ENCODE measurements at regions not wholly inside any gene's neighbourhood (a gene's known extent, or its start where the extent isn't known, plus 50 kb on each side); places are given as distances from the start of the nearest gene placed in this dataset.

DNA sequence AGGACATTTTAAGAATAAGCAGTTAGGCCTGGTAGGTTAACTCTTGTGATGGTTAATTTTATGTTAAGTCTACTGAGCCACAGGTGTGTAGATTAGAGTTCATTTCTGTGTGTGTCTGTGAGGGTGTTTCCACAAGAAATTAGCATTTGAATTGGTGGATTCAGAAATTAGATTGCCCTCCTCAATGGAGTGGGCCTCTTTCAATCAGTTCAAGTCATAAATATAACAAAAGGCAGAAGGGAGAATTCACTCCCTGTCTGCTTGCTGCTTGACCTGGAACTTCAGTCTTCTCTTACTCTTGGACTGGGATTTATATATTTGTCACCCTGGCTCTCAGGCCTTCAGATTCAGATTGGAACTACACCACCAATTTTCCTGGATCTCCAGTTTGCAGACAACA, 55.3 kb upstream of the POM121L12 start:
- no peak for DNase-seq
- no peak overlapping the region for H3K27ac ChIP-seq
- H3K9me3 ChIP-seq (ENCODE audit: severe bottlenecking), result peaks cover 5% of the 10 kb centered on the region
- no peaks in the 10 kb centered on the region for H3K27me3 ChIP-seq (ENCODE audit: insufficient read depth, low read depth, severe bottlenecking)
- H3K4me3 ChIP-seq (ENCODE audit: low read depth, low read length), result no peak overlapping the region
- no peaks in the 10 kb centered on the region for H3K36me3 ChIP-seq
- TF ChIP-seq, protein P1, sequence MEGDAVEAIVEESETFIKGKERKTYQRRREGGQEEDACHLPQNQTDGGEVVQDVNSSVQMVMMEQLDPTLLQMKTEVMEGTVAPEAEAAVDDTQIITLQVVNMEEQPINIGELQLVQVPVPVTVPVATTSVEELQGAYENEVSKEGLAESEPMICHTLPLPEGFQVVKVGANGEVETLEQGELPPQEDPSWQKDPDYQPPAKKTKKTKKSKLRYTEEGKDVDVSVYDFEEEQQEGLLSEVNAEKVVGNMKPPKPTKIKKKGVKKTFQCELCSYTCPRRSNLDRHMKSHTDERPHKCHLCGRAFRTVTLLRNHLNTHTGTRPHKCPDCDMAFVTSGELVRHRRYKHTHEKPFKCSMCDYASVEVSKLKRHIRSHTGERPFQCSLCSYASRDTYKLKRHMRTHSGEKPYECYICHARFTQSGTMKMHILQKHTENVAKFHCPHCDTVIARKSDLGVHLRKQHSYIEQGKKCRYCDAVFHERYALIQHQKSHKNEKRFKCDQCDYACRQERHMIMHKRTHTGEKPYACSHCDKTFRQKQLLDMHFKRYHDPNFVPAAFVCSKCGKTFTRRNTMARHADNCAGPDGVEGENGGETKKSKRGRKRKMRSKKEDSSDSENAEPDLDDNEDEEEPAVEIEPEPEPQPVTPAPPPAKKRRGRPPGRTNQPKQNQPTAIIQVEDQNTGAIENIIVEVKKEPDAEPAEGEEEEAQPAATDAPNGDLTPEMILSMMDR (IDR thresholded peaks at IDR 0.05; ENCODE audit: low read depth, low read length), result no peak

DNA sequence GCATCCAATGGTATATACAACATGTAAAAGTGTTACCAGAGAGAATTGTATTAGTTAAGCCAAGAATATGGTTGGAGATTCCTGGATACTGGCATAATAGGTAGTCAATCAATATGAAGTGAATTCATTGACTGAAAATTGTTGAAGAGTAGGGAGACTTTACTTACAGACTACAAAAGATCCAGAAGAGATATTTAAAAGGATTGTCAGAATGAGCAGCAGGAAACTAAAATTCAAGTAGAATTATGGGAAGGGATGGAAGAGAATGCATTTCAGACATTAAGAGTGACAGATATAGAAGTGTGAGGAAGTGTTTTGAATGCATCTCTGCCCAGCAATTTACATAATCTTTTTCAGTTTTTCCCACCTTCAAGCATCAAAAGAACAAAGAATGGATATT, 62.3 kb upstream of the POM121L12 start:
- no peak overlapping the region for H3K27ac ChIP-seq
- H3K36me3 ChIP-seq, result no peaks in the 10 kb centered on the region
- no peaks in the 10 kb centered on the region for H3K9me3 ChIP-seq (ENCODE audit: severe bottlenecking)
- H3K4me3 ChIP-seq (ENCODE audit: low read depth, low read length), result no peak overlapping the region
- TF ChIP-seq, protein P1 (IDR thresholded peaks at IDR 0.05; ENCODE audit: low read depth, low read length), result no peak
- no peaks in the 10 kb centered on the region for H3K27me3 ChIP-seq (ENCODE audit: insufficient read depth, low read depth, severe bottlenecking)
- no peak for DNase-seq

DNA sequence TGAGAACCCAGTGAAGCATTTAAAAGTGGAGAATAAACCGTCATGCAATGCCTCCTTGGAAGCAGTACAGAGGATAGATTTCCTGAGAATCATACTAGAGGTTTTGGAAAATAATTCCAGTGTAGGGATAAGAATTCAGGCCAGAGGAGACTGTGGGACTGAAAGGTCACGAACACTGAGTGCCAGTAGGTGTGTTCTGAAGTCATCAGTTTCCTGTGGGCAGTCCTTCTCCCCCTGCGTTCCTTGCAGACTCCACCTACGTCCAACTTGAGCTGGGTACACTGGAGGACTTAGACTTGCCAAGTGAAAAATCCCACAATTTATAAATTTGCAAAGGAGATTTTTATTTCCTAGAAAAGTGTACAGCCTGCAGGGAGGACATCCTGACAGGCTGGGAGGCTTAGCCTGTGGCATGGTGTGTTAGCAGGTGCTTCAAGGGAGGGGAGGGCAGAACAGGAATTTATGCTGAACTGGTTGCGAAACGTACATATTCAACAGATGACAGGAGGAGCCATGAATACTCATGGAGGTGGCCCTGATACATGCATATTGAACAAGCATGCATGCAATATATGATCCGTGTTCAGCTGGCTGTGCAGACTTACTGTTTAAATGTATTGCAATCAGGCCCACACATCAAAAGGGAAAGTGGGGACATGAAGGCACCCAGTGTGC, 72.9 kb upstream of the POM121L12 start:
- TF ChIP-seq, protein P1 (IDR thresholded peaks at IDR 0.05; ENCODE audit: low read depth, low read length), result no peak
- no peak for DNase-seq

DNA sequence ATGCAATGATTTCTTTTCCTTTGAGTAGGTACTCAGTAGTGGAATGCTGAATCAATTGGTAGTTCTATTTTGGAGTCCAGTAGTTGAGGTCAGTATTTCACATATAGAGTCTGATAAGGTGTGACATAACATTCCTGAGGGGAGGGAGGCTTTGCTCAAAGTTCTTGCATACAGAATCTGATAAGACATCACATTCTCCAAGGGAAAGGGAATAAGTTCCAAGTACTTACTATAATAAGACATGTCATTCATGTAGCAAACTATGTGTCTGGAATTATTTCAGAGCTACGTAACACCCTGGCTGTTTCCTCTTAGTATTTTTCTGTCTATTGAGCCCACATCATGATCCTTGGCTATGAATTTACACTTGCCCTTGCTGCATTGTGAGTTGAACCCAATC, 74.3 kb upstream of the POM121L12 start:
- no peak for DNase-seq
- H3K27ac ChIP-seq, result no peak overlapping the region
- no peaks in the 10 kb centered on the region for H3K9me3 ChIP-seq (ENCODE audit: severe bottlenecking)
- H3K4me3 ChIP-seq (ENCODE audit: low read depth, low read length), result no peak overlapping the region
- no peaks in the 10 kb centered on the region for H3K27me3 ChIP-seq (ENCODE audit: insufficient read depth, low read depth, severe bottlenecking)
- TF ChIP-seq, protein P1 (IDR thresholded peaks at IDR 0.05; ENCODE audit: low read depth, low read length), result no peak
- no peaks in the 10 kb centered on the region for H3K36me3 ChIP-seq

More for the DNA sequence above, 72.9 kb upstream of the POM121L12 start:
- Histone ChIP-seq H3K36me3 (no peaks in the 10 kb centered on the region), H3K9me3 (ENCODE audit: severe bottlenecking) (no peaks in the 10 kb centered on the region), H3K4me3 (ENCODE audit: low read depth, low read length) (no peak overlapping the region), H3K27ac (no peak overlapping the region), H3K27me3 (ENCODE audit: insufficient read depth, low read depth, severe bottlenecking) (no peaks in the 10 kb centered on the region)

DNA sequence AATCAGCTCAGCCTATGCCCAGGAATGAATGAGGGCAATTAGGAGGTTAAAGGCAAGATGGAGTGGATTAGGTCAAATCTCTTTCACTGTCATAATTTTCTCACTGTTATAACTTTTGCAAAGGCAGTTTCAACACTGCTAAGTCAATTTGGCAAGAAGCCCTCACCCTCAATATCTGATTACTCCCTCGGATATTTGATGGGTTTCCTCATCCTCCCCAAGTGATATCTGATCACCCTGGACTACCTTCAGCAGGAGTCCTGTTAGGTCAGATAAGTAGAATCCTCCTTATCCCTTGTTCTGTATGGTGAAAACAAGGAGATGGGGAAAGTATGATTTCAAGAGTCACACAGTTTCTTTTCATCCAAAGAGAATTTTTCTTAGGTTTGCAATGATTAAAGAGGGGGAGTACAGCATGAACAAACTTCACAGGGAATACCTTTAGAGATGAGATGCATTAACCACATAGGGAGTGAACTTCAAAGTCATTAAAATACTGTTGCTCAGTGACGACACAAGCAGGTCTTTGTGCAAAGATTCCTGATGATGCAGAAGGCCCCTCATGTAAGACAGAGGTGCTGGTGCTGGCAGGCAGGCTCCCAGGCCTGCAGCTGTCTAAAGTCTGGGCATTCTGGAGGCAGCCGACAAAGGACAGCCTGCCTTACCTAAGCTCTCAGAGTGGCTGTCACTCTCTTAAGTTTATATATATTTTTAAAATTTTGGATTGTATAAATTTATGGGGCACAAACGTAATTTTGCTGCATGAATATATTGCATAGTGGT, 75.4 kb upstream of the POM121L12 start:
- no peaks in the 10 kb centered on the region for H3K36me3 ChIP-seq
- no peak overlapping the region for H3K27ac ChIP-seq
- H3K27me3 ChIP-seq (ENCODE audit: insufficient read depth, low read depth, severe bottlenecking), result no peaks in the 10 kb centered on the region
- no peaks in the 10 kb centered on the region for H3K9me3 ChIP-seq (ENCODE audit: severe bottlenecking)
- TF ChIP-seq, protein P1 (IDR thresholded peaks at IDR 0.05; ENCODE audit: low read depth, low read length), result no peak
- DNase-seq, result no peak
- no peak overlapping the region for H3K4me3 ChIP-seq (ENCODE audit: low read depth, low read length)

Data from WERI-Rb-1 (cell line).